ENCODE measurements at regions not wholly inside any gene's neighbourhood (a gene's known extent, or its start where the extent isn't known, plus 50 kb on each side); places are given as distances from the start of the nearest gene placed in this dataset.

DNA sequence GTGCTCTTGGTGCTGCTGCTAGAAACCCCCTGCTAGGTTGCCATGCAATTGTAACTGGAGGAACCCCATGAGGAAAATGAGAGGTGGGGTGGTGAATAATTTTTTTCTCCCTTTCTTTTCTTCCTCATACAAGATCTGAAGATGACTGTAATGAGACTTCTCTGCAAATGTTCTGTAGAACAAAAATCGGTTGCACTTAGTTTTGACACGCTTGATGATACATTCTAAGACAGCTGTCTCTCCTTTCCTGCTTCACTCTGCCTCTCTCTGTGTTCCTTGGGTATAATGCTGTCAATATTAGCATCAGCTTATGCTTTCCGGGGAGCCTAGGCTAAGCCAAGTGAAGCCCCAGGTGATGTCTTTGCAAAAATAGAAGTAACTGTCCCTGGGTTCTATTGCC lies 721.5 kb downstream of the POM121L12 start:
- ATAC-seq (ENCODE audit: low read depth) (no peak), DNase-seq (no peak)
- no peak overlapping the region for H2AFZ ChIP-seq (replicated peaks; ENCODE audit: low read length, poor library complexity)
- no peak overlapping the region for H2BK5ac ChIP-seq (ENCODE audit: low read depth, low read length, poor library complexity, severe bottlenecking)
- no peaks in the 10 kb centered on the region for H3K27me3 ChIP-seq (ENCODE audit: control insufficient read depth, insufficient read depth, low read length)
- H2BK120ac ChIP-seq (ENCODE audit: low read depth, low read length), result no peak overlapping the region
- dilution Hi-C loops (cut with HindIII; ENCODE audit: low sequenced_read_pairs, unreplicated experiment) (no loop called here), in situ Hi-C loops (cut with MboI; ENCODE audit: low sequenced_read_pairs) (no loop called here), intact Hi-C loops (cut with micrococcal nuclease) (no loop called here)
- no peak overlapping the region for H2BK20ac ChIP-seq (ENCODE audit: low read depth, low read length)
- TF ChIP-seq, protein P1, sequence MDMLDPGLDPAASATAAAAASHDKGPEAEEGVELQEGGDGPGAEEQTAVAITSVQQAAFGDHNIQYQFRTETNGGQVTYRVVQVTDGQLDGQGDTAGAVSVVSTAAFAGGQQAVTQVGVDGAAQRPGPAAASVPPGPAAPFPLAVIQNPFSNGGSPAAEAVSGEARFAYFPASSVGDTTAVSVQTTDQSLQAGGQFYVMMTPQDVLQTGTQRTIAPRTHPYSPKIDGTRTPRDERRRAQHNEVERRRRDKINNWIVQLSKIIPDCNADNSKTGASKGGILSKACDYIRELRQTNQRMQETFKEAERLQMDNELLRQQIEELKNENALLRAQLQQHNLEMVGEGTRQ (IDR thresholded peaks at IDR 0.05; ENCODE audit: low read depth, low read length), result no peak
- no peak overlapping the region for H3K56ac ChIP-seq (ENCODE audit: extremely low read depth, insufficient read depth, low read length)
- no peaks in the 10 kb centered on the region for H4K20me1 ChIP-seq (ENCODE audit: insufficient read depth, low read length)
- WGBS, 2 experiments (ENCODE audit: extremely low coverage in 2 of 2, insufficient read length in 1 of 2), result 67% methylated on average over 1 of the region's 3 CpGs; no CpG with 5 or more reads in 1 of the 2 experiments
- no peak overlapping the region for H3K18ac ChIP-seq (ENCODE audit: low read depth, low read length)
- CTCF ChIA-PET, result no interaction called here
- BruUV-seq (replicated peaks), result no TSS peak
- H3K14ac ChIP-seq (replicated peaks; ENCODE audit: low read depth, low read length), result no peak overlapping the region
- no peak overlapping the region for H3K4ac ChIP-seq (ENCODE audit: low read depth, low read length)
- no peak overlapping the region for H3K27ac ChIP-seq (ENCODE audit: insufficient read depth, low read length)
- no peak overlapping the region for H3K4me2 ChIP-seq (ENCODE audit: low read depth, low read length)
- H3K36me3 ChIP-seq (ENCODE audit: control insufficient read depth, insufficient read depth, low read length), result no peaks in the 10 kb centered on the region
- no peak overlapping the region for H2AK5ac ChIP-seq (ENCODE audit: low read depth, low read length)
- H3K4me1 ChIP-seq (ENCODE audit: control insufficient read depth, insufficient read depth, low read length), result no peaks in the 10 kb centered on the region
- no peak overlapping the region for H4K91ac ChIP-seq (ENCODE audit: insufficient read depth, low read depth, low read length)
- no peak overlapping the region for H4K8ac ChIP-seq (ENCODE audit: low read depth in 2 of 2, low read length in 2 of 2)
- no peak overlapping the region for H2AK9ac ChIP-seq (replicated peaks; ENCODE audit: low read depth, low read length, poor library complexity)
- no peak overlapping the region for H4K5ac ChIP-seq (ENCODE audit: low read depth, low read length)
- H3K23ac ChIP-seq (ENCODE audit: low read depth, low read length), result no peak overlapping the region
- H2BK15ac ChIP-seq (ENCODE audit: low read depth, low read length), result no peak overlapping the region
- H3K9me1 ChIP-seq (ENCODE audit: insufficient read depth, low read length), result no peaks in the 10 kb centered on the region
- no peak overlapping the region for H3K4me3 ChIP-seq (ENCODE audit: insufficient read depth, low read depth, low read length)
- H3K79me1 ChIP-seq (ENCODE audit: low read depth in 1 of 2, low read length in 2 of 2), result no peaks in the 10 kb centered on the region
- H3K9me3 ChIP-seq (ENCODE audit: control insufficient read depth, insufficient read depth, low read length), result peaks cover 10% of the 10 kb centered on the region; the same call in 1 of the 2 replicates
- H3K9ac ChIP-seq (ENCODE audit: low read depth, low read length), result no peak overlapping the region
- POLR2A ChIA-PET (ENCODE audit: unreplicated experiment), result no interaction called here
